OCI-LY3 (cell line): ENCODE measurements at regions not wholly inside any gene's neighbourhood (a gene's known extent, or its start where the extent isn't known, plus 50 kb on each side); places are given as distances from the start of the nearest gene placed in this dataset.

ENCODE experiments used
- EZH2phosphoT487 ChIP-seq: fragments of 200-600 bp; shearing (Covaris generic); IDR thresholded peaks from 2 replicates; pipeline ENCODE4 v1.6.1; 2018; ENCODE audit warnings: antibody characterized with exemption, mixed run types, low read depth
- TF ChIP-seq, protein P1 (sequence below): fragments of 200-600, 300-600 bp; sonication (generic); IDR thresholded peaks from 2 replicates; pipeline ENCODE4 v1.5.1; 2014; ENCODE audit warnings: antibody characterized with exemption, low read length, low read depth

- TF ChIP-seq, protein P1, sequence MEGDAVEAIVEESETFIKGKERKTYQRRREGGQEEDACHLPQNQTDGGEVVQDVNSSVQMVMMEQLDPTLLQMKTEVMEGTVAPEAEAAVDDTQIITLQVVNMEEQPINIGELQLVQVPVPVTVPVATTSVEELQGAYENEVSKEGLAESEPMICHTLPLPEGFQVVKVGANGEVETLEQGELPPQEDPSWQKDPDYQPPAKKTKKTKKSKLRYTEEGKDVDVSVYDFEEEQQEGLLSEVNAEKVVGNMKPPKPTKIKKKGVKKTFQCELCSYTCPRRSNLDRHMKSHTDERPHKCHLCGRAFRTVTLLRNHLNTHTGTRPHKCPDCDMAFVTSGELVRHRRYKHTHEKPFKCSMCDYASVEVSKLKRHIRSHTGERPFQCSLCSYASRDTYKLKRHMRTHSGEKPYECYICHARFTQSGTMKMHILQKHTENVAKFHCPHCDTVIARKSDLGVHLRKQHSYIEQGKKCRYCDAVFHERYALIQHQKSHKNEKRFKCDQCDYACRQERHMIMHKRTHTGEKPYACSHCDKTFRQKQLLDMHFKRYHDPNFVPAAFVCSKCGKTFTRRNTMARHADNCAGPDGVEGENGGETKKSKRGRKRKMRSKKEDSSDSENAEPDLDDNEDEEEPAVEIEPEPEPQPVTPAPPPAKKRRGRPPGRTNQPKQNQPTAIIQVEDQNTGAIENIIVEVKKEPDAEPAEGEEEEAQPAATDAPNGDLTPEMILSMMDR = no peak
- no peak for TF ChIP-seq EZH2phosphoT487
Measured at GRCh38 chr17:83019376-83019775, 60.0 kb upstream of the METRNL start.
